HEK293T (cell line): ENCODE measurements at regions not wholly inside any gene's neighbourhood (a gene's known extent, or its start where the extent isn't known, plus 50 kb on each side); places are given as distances from the start of the nearest gene placed in this dataset.

Experiments used
- CTCF ChIA-PET: fragments of 350-600 bp; formaldehyde crosslinking; extraction: SDS; loops from one replicate; lab custom pipeline; 2021; ENCODE audit warnings: antibody characterized with exemption, inconsistent platforms; lab: Yijun Ruan, JAX
- POLR2A ChIA-PET: fragments of 350-600 bp; formaldehyde crosslinking; extraction: SDS; loops from one replicate; lab custom pipeline; 2020; ENCODE audit warnings: antibody characterized with exemption, inconsistent platforms; lab: Yijun Ruan, JAX
- DNase-seq: peaks from one replicate; pipeline ENCODE4 v3.0.0; 2012; ENCODE audit warnings: mixed read lengths; ENCODE audit errors: extremely low spot score
- ARNT ChIP-seq: fragments of 450-650 bp; IDR thresholded peaks from 2 replicates; pipeline ENCODE4 v1.6.1; 2017; ENCODE audit warnings: mild to moderate bottlenecking
- BHLHE40 ChIP-seq: fragments of 450-650 bp; IDR thresholded peaks from 2 replicates; pipeline ENCODE4 v1.6.1; 2016; ENCODE audit warnings: mild to moderate bottlenecking, moderate library complexity, borderline replicate concordance
- CTBP1 ChIP-seq: fragments of 450-650 bp; IDR thresholded peaks from 2 replicates; pipeline ENCODE4 v1.6.1; 2016; ENCODE audit warnings: borderline replicate concordance
- ELF4 ChIP-seq: fragments of 450-650 bp; IDR thresholded peaks from 2 replicates; pipeline ENCODE4 v1.6.1; 2017; ENCODE audit warnings: antibody characterized with exemption
- FOXA1 ChIP-seq: fragments of 450-650 bp; IDR thresholded peaks from 2 replicates; pipeline ENCODE4 v1.6.1; 2016; ENCODE audit warnings: mild to moderate bottlenecking
- FOXK2 ChIP-seq: fragments of 450-650 bp; IDR thresholded peaks from 2 replicates; pipeline ENCODE4 v1.6.1; 2016; ENCODE audit warnings: mild to moderate bottlenecking
- FOXM1 ChIP-seq: fragments of 450-650 bp; IDR thresholded peaks from 2 replicates; pipeline ENCODE4 v1.6.1; 2017; ENCODE audit warnings: mild to moderate bottlenecking, borderline replicate concordance
- HDGF ChIP-seq: fragments of 450-650 bp; IDR thresholded peaks from 2 replicates; pipeline ENCODE4 v1.6.1; 2017; ENCODE audit warnings: antibody characterized with exemption, borderline replicate concordance
- L3MBTL2 ChIP-seq: fragments of 450-650 bp; conservative IDR thresholded peaks from 2 replicates; pipeline ENCODE4 v1.6.1; 2016; ENCODE audit warnings: mild to moderate bottlenecking
- LEF1 ChIP-seq: fragments of 450-650 bp; IDR thresholded peaks from 2 replicates; pipeline ENCODE4 v1.6.1; 2017; ENCODE audit warnings: mild to moderate bottlenecking, borderline replicate concordance
- NFRKB ChIP-seq: fragments of 450-650 bp; IDR thresholded peaks from 2 replicates; pipeline ENCODE4 v1.6.1; 2016; ENCODE audit warnings: mild to moderate bottlenecking, moderate library complexity
- PKNOX1 ChIP-seq: fragments of 450-650 bp; IDR thresholded peaks from 2 replicates; pipeline ENCODE4 v1.6.1; 2016
- SP1 ChIP-seq: fragments of 450-650 bp; IDR thresholded peaks from 2 replicates; pipeline ENCODE4 v1.6.1; 2017
- SUZ12 ChIP-seq: fragments of 450-650 bp; IDR thresholded peaks from 2 replicates; pipeline ENCODE4 v1.6.1; 2016; ENCODE audit warnings: mild to moderate bottlenecking
- TARDBP ChIP-seq: fragments of 450-650 bp; IDR thresholded peaks from 2 replicates; pipeline ENCODE4 v1.6.1; 2016
- ZNF384 ChIP-seq: fragments of 450-650 bp; IDR thresholded peaks from 2 replicates; pipeline ENCODE4 v1.6.1; 2016

GRCh38 chr11:43238341-43238740 lies 73.5 kb upstream of the API5 start:
- TF ChIP-seq FOXM1 (no peak), ZNF384 (no peak), PKNOX1 (no peak), CTBP1 (no peak), FOXK2 (no peak), NFRKB (no peak), ELF4 (no peak), SUZ12 (no peak)
- POLR2A ChIA-PET, result no interaction called here
- DNase-seq, result no peak
- CTCF ChIA-PET, result no interaction called here

- ChIA-PET POLR2A (no interaction called here), CTCF (no interaction called here)
- TF ChIP-seq HDGF, result no peak
- TF ChIP-seq NFRKB, result no peak
- no peak for TF ChIP-seq FOXM1
- no peak for TF ChIP-seq BHLHE40
- no peak for TF ChIP-seq L3MBTL2
- no peak for TF ChIP-seq PKNOX1
- no peak for TF ChIP-seq SP1
- no peak for TF ChIP-seq ARNT
- no peak for TF ChIP-seq FOXA1
- TF ChIP-seq ELF4, result no peak
- DNase-seq, result no peak
These were observed 72.0 kb upstream of the API5 start for GRCh38 chr11:43239791-43240190.

GRCh38 chr11:43242401-43242800 lies 69.4 kb upstream of the API5 start:
- ChIA-PET POLR2A (no interaction called here), CTCF (no interaction called here)
- DNase-seq, result no peak
- TF ChIP-seq FOXM1, result no peak
- TF ChIP-seq SP1, result no peak
- no peak for TF ChIP-seq ELF4
- TF ChIP-seq FOXA1, result no peak
- TF ChIP-seq NFRKB, result no peak
- TF ChIP-seq FOXK2, result no peak
- no peak for TF ChIP-seq BHLHE40
- TF ChIP-seq LEF1, result no peak
- TF ChIP-seq TARDBP, result no peak
- no peak for TF ChIP-seq HDGF
- no peak for TF ChIP-seq SUZ12
- TF ChIP-seq ARNT, result no peak
- TF ChIP-seq ZNF384, result no peak
- TF ChIP-seq PKNOX1, result no peak
- TF ChIP-seq L3MBTL2, result no peak
- TF ChIP-seq CTBP1, result no peak

- ChIA-PET CTCF (interaction anchor here (0.5 kb wide), 1 partner anchor 37 kb away, joined by 4 read pairs; no protein-coding TSS in a partner anchor), POLR2A (no interaction called here)
- TF ChIP-seq SP1 (no peak), ZNF384 (no peak), FOXK2 (no peak), CTBP1 (no peak), BHLHE40 (no peak), SUZ12 (no peak), LEF1 (no peak), ELF4 (no peak), ARNT (no peak), FOXM1 (no peak), HDGF (no peak), L3MBTL2 (no peak), PKNOX1 (no peak), NFRKB (no peak), TARDBP (no peak)
- DNase-seq, result no peak
These were observed 67.9 kb upstream of the API5 start for GRCh38 chr11:43243927-43244326.

GRCh38 chr11:43245466-43245865 lies 66.3 kb upstream of the API5 start:
- ChIA-PET POLR2A (no interaction called here), CTCF (no interaction called here)
- no peak for TF ChIP-seq LEF1
- TF ChIP-seq FOXA1, result no peak
- no peak for DNase-seq

- POLR2A ChIA-PET, result no interaction called here
- TF ChIP-seq L3MBTL2, result no peak
- no peak for TF ChIP-seq HDGF
- no peak for TF ChIP-seq NFRKB
- CTCF ChIA-PET, result no interaction called here
These were observed 61.5 kb upstream of the API5 start for GRCh38 chr11:43250309-43250708.

GRCh38 chr11:43261775-43262174 lies 50.0 kb upstream of the API5 start:
- no peak for TF ChIP-seq NFRKB
- no peak for TF ChIP-seq L3MBTL2
- no peak for TF ChIP-seq CTBP1
- POLR2A ChIA-PET, result no interaction called here
- CTCF ChIA-PET, result no interaction called here
- DNase-seq, result no peak

More at GRCh38 chr11:43250309-43250708, 61.5 kb upstream of the API5 start:
- no peak for DNase-seq
